H1 (cell line): ENCODE measurements at regions not wholly inside any gene's neighbourhood (a gene's known extent, or its start where the extent isn't known, plus 50 kb on each side); places are given as distances from the start of the nearest gene placed in this dataset.

Source experiments
- CTCF ChIA-PET: fragments of 300-600 bp; sonication (Branson Sonifier 250); formaldehyde crosslinking; loops from one replicate; lab custom pipeline; 2021; ENCODE audit not compliant: partially characterized antibody; lab: Charles Lee
- POLR2A ChIA-PET: fragments of 300-600 bp; sonication (Branson Sonifier 250); formaldehyde crosslinking; loops from one replicate; lab custom pipeline; 2021; ENCODE audit warnings: inconsistent platforms; ENCODE audit not compliant: partially characterized antibody; lab: Charles Lee
- DNase-seq, 2 experiments: peaks; one replicate each; pipeline versions ENCODE4 v3.0.0 to v3.0.0-alpha.2; 2010 to 2022; ENCODE audit warnings: low spot score in 2 of 2, low read depth in 1 of 2, mixed read lengths in 1 of 2
- FAIRE-seq: peaks from 2 replicates; lab custom pipeline; 2011; peaks lifted over from hg19 to GRCh38; lab: Jason Lieb, UNC
- H2AFZ ChIP-seq: 2 replicates; pipeline ENCODE4 v1.8.1; 2012; ENCODE audit warnings: low read length, inconsistent platforms
- H2AK5ac ChIP-seq: 2 replicates; pipeline ENCODE4 v1.6.1; 2013; ENCODE audit warnings: low read depth, low read length
- H2BK120ac ChIP-seq: replicated peaks from 2 replicates; pipeline ENCODE3; 2013; ENCODE audit warnings: low read depth, low read length, inconsistent platforms
- H2BK12ac ChIP-seq: 2 replicates; pipeline ENCODE4 v1.6.1; 2013; ENCODE audit warnings: low read depth, low read length
- H2BK15ac ChIP-seq: 2 replicates; pipeline ENCODE4 v1.6.1; 2013; ENCODE audit warnings: low read length
- H2BK20ac ChIP-seq: 2 replicates; pipeline ENCODE4 v1.6.1; 2013; ENCODE audit warnings: low read length
- H2BK5ac ChIP-seq: 2 replicates; pipeline ENCODE4 v1.6.1; 2013; ENCODE audit warnings: low read depth, low read length
- H3K14ac ChIP-seq: 2 replicates; pipeline ENCODE4 v1.6.1; 2013; ENCODE audit warnings: inconsistent platforms; ENCODE audit not compliant: insufficient read length
- H3K18ac ChIP-seq: 2 replicates; pipeline ENCODE4 v1.6.1; 2013; ENCODE audit warnings: low read length; ENCODE audit errors: extremely low read depth
- H3K23ac ChIP-seq: 2 replicates; pipeline ENCODE4 v1.6.1; 2013; ENCODE audit warnings: inconsistent platforms; ENCODE audit not compliant: insufficient read length
- H3K23me2 ChIP-seq: 2 replicates; pipeline ENCODE4 v1.6.1; 2013; ENCODE audit warnings: low read depth, low read length
- H3K27ac ChIP-seq: 2 replicates; pipeline ENCODE4 v1.6.1; 2011; ENCODE audit warnings: low read depth, low read length, inconsistent platforms
- H3K27me3 ChIP-seq, 4 experiments: replicated peaks in 1 of 4; 1 replicate in 1 of 4; 2 replicates in 3 of 4; pipeline versions ENCODE4 v1.6.1 to v1.8.1; 2011 to 2013; ENCODE audit warnings: low read length in 3 of 4, mild to moderate bottlenecking in 3 of 4, inconsistent platforms in 2 of 4, mixed read lengths in 2 of 4, moderate library complexity in 1 of 4; ENCODE audit not compliant: control insufficient read depth in 3 of 4, insufficient read depth in 3 of 4; ENCODE audit errors: extremely low read depth in 1 of 4
- H3K36me3 ChIP-seq, 4 experiments: 2 replicates each; pipeline versions ENCODE4 v1.6.1 to v1.8.1; 2011 to 2013; ENCODE audit warnings: mild to moderate bottlenecking in 4 of 4, low read length in 3 of 4, moderate library complexity in 2 of 4, control low read depth in 1 of 4, inconsistent platforms in 1 of 4; ENCODE audit not compliant: insufficient read depth in 4 of 4, control insufficient read depth in 2 of 4
- H3K4ac ChIP-seq: replicated peaks from 2 replicates; pipeline ENCODE3; 2013; ENCODE audit warnings: low read length, low read depth, mixed read lengths, inconsistent platforms; ENCODE audit not compliant: insufficient read length
- H3K4me1 ChIP-seq, 4 experiments: replicated peaks in 1 of 4; 1 replicate in 1 of 4; 2 replicates in 3 of 4; pipeline versions ENCODE4 v1.6.1 to v1.8.1; 2011 to 2013; ENCODE audit warnings: low read length in 3 of 4, inconsistent platforms in 2 of 4, mixed read lengths in 1 of 4; ENCODE audit not compliant: insufficient read depth in 4 of 4, control insufficient read depth in 3 of 4
- H3K4me2 ChIP-seq, 2 experiments: 2 replicates each; pipeline versions ENCODE4 v1.6.1 to v1.8.1; 2011 to 2013; ENCODE audit warnings: low read depth in 2 of 2, low read length in 2 of 2, control low read depth in 1 of 2, inconsistent platforms in 1 of 2, mild to moderate bottlenecking in 1 of 2; ENCODE audit not compliant: insufficient read depth in 1 of 2
- H3K4me3 ChIP-seq, 4 experiments: fragments of 200-600, 300-600 bp in 1 of 4; sonication (generic), shearing (Covaris generic), sonication (Bioruptor Twin) in 1 of 4; 2 replicates each; pipeline versions ENCODE4 v1.5.1 to v1.8.1; 2011 to 2016; ENCODE audit warnings: low read length in 4 of 4, low read depth in 3 of 4, control low read depth in 2 of 4, inconsistent platforms in 2 of 4, mild to moderate bottlenecking in 2 of 4, mixed read lengths in 1 of 4, moderate library complexity in 1 of 4; ENCODE audit not compliant: insufficient read depth in 2 of 4; ENCODE audit errors: extremely low read depth in 1 of 4
- H3K56ac ChIP-seq: replicated peaks from 2 replicates; pipeline ENCODE3; 2013; ENCODE audit warnings: low read depth, mild to moderate bottlenecking, mixed read lengths, low read length, inconsistent platforms; ENCODE audit not compliant: insufficient read length
- H3K79me1 ChIP-seq: 2 replicates; pipeline ENCODE4 v1.6.1; 2013; ENCODE audit warnings: low read depth, low read length, control low read depth
- H3K79me2 ChIP-seq, 2 experiments: 2 replicates each; pipeline versions ENCODE4 v1.6.1 to v1.8.1; 2012 to 2013; ENCODE audit warnings: low read length in 2 of 2, mild to moderate bottlenecking in 2 of 2, inconsistent platforms in 1 of 2; ENCODE audit not compliant: insufficient read depth in 2 of 2, control insufficient read depth in 1 of 2
- H3K9ac ChIP-seq, 4 experiments: replicated peaks in 1 of 4; 1 replicate in 1 of 4; 2 replicates in 3 of 4; pipeline versions ENCODE4 v1.6.1 to v1.8.1; 2011 to 2013; ENCODE audit warnings: low read depth in 3 of 4, low read length in 3 of 4, control low read depth in 2 of 4, mild to moderate bottlenecking in 2 of 4, moderate library complexity in 2 of 4, inconsistent platforms in 1 of 4; ENCODE audit errors: extremely low read depth in 1 of 4
- H3K9me3 ChIP-seq, 2 experiments: 2 replicates each; pipeline versions ENCODE4 v1.6.1 to v1.8.1; 2012 to 2013; ENCODE audit warnings: mild to moderate bottlenecking in 2 of 2, moderate library complexity in 2 of 2, control low read depth in 1 of 2, inconsistent platforms in 1 of 2, low read depth in 1 of 2, low read length in 1 of 2, mixed read lengths in 1 of 2; ENCODE audit not compliant: insufficient read depth in 2 of 2
- H4K20me1 ChIP-seq, 2 experiments: replicated peaks in 1 of 2; 2 replicates each; pipeline versions ENCODE3 to v1.8.1; 2011 to 2013; ENCODE audit warnings: inconsistent platforms in 2 of 2, low read length in 2 of 2, mild to moderate bottlenecking in 1 of 2; ENCODE audit not compliant: insufficient read depth in 2 of 2, control insufficient read depth in 1 of 2
- H4K5ac ChIP-seq: 2 replicates; pipeline ENCODE4 v1.6.1; 2013; ENCODE audit warnings: low read length, low read depth, mixed read lengths, inconsistent platforms; ENCODE audit not compliant: insufficient read length
- H4K8ac ChIP-seq: 2 replicates; pipeline ENCODE4 v1.8.0; 2013; ENCODE audit warnings: mild to moderate bottlenecking, moderate library complexity, low read length, inconsistent platforms; ENCODE audit not compliant: insufficient read depth; ENCODE audit errors: extremely low read depth
- H4K91ac ChIP-seq: replicated peaks from 2 replicates; pipeline ENCODE3; 2013; ENCODE audit warnings: low read length, mixed read lengths, inconsistent platforms; ENCODE audit not compliant: insufficient read length
- CTCF ChIP-seq, 3 experiments: IDR thresholded peaks; 1 replicate in 2 of 3; 2 replicates in 1 of 3; pipeline versions ENCODE4 v1.5.1 to v1.6.1; 2011; ENCODE audit warnings: low read length in 3 of 3, mild to moderate bottlenecking in 3 of 3, inconsistent platforms in 2 of 3, low read depth in 1 of 3, moderate library complexity in 1 of 3; ENCODE audit not compliant: insufficient read depth in 1 of 3; ENCODE audit errors: control extremely low read depth in 1 of 3
- E2F6 ChIP-seq: IDR thresholded peaks from 2 replicates; pipeline ENCODE4 v1.6.1; 2012; ENCODE audit warnings: inconsistent platforms
- GABPA ChIP-seq: IDR thresholded peaks from 2 replicates; pipeline ENCODE4 v1.6.1; 2011; ENCODE audit warnings: mild to moderate bottlenecking, low read length, moderate library complexity, borderline replicate concordance; ENCODE audit not compliant: insufficient read depth
- GTF2F1 ChIP-seq: IDR thresholded peaks from 2 replicates; pipeline ENCODE4 v1.6.1; 2012; ENCODE audit warnings: low read depth, low read length, improper control_type of control experiment, borderline replicate concordance
- HDAC2 ChIP-seq, 2 experiments: fragments of 300-600 bp in 1 of 2; sonication (generic) in 1 of 2; IDR thresholded peaks; 2 replicates each; pipeline ENCODE4 v1.6.1; 2011 to 2012; ENCODE audit warnings: low read depth in 2 of 2, low read length in 2 of 2, mild to moderate bottlenecking in 2 of 2, moderate library complexity in 2 of 2, borderline replicate concordance in 1 of 2, inconsistent platforms in 1 of 2
- NRF1 ChIP-seq: IDR thresholded peaks from 2 replicates; pipeline ENCODE4 v1.6.1; 2011; ENCODE audit warnings: mild to moderate bottlenecking, low read depth, low read length, improper control_type of control experiment
- RBBP5 ChIP-seq: IDR thresholded peaks from 2 replicates; pipeline ENCODE4 v1.7.1; 2012; ENCODE audit warnings: low read depth, mild to moderate bottlenecking, inconsistent platforms, low read length, moderate library complexity, borderline replicate concordance
- SIN3A ChIP-seq, 2 experiments: IDR thresholded peaks in 1 of 2; conservative IDR thresholded peaks in 1 of 2; 2 replicates each; pipeline ENCODE4 v1.6.1; 2011 to 2012; ENCODE audit warnings: low read length in 2 of 2, improper control_type of control experiment in 1 of 2, low read depth in 1 of 2, mild to moderate bottlenecking in 1 of 2
- SP2 ChIP-seq: IDR thresholded peaks from 2 replicates; pipeline ENCODE4 v1.6.1; 2012; ENCODE audit warnings: mild to moderate bottlenecking, low read length, inconsistent platforms
- TBP ChIP-seq: IDR thresholded peaks from 2 replicates; pipeline ENCODE4 v1.6.1; 2011; ENCODE audit warnings: low read depth, low read length, improper control_type of control experiment
- ZNF274 ChIP-seq: IDR thresholded peaks from 2 replicates; pipeline ENCODE4 v1.7.0; 2012; ENCODE audit warnings: low read length, borderline replicate concordance; ENCODE audit errors: extremely low read depth

GRCh38 chr6:155521719-155522118 is 66.1 kb upstream of the NOX3 start:
- Histone ChIP-seq H2AFZ (no peak overlapping the region), H2BK120ac (no peak overlapping the region), H3K4ac (no peak overlapping the region), H3K79me1 (no peaks in the 10 kb centered on the region), H4K91ac (no peak overlapping the region), H3K23ac (no peak overlapping the region), H3K4me2 (no peak overlapping the region), H3K79me2 (no peaks in the 10 kb centered on the region), H4K20me1 (no peaks in the 10 kb centered on the region), H3K9ac (no peak overlapping the region), H2BK15ac (no peak overlapping the region), H2BK20ac (no peak overlapping the region), H3K18ac (no peak overlapping the region), H2BK5ac (no peak overlapping the region), H3K23me2 (no peaks in the 10 kb centered on the region), H4K5ac (no peak overlapping the region), H4K8ac (no peak overlapping the region), H3K9me3 (no peaks in the 10 kb centered on the region), H3K14ac (no peak overlapping the region), H2AK5ac (no peak overlapping the region), H3K4me3 (no peak overlapping the region), H3K27ac (no peak overlapping the region), H3K27me3 (no peaks in the 10 kb centered on the region), H2BK12ac (no peak overlapping the region), H3K36me3 (no peaks in the 10 kb centered on the region), H3K56ac (no peak overlapping the region), H3K4me1 (peaks cover 0 to 6% (median 0%) of the 10 kb centered on the region in 4 experiments; a peak in 1 of 7 replicates)
- DNase-seq (no peak), FAIRE-seq (no peak)
- ChIA-PET CTCF (no interaction called here), POLR2A (no interaction called here)
- TF ChIP-seq GTF2F1, result no peak
- TF ChIP-seq ZNF274, result no peak
- TF ChIP-seq RBBP5, result no peak
- no peak for TF ChIP-seq GABPA
- TF ChIP-seq TBP, result no peak
- no peak for TF ChIP-seq SIN3A (conservative IDR thresholded peaks at IDR 0.05 in 1 of 2, IDR thresholded peaks at IDR 0.05 in 1 of 2; ENCODE audit: low read depth in 1 of 2, low read length in 2 of 2)
- no peak for TF ChIP-seq E2F6
- TF ChIP-seq NRF1, result no peak
- no peak for TF ChIP-seq CTCF (IDR thresholded peaks at IDR 0.05; ENCODE audit: control extremely low read depth in 1 of 3, insufficient read depth in 1 of 3, low read depth in 1 of 3, low read length in 3 of 3)
- TF ChIP-seq HDAC2 (IDR thresholded peaks at IDR 0.05; ENCODE audit: borderline replicate concordance in 1 of 2, low read depth in 2 of 2, low read length in 2 of 2), result no peak
- no peak for TF ChIP-seq SP2
